HCT116 (cell line): ENCODE measurements at regions not wholly inside any gene's neighbourhood (a gene's known extent, or its start where the extent isn't known, plus 50 kb on each side); places are given as distances from the start of the nearest gene placed in this dataset.

Experiments used
- ATAC-seq: fragments of 200-7000 bp; cut with Tn5 transposase; 2 replicates; pipeline ENCODE4 v1.9.1; 2020; ENCODE audit warnings: mild to moderate bottlenecking, moderate library complexity
- BruUV-seq: library from RNA; stranded (reverse); fragments of 400-500 nt; replicated peaks from 2 replicates; lab custom pipeline; 2021; lab: Mats Ljungman, UMichigan
- CTCF ChIA-PET: fragments of 300-600 bp; sonication (Branson Sonifier 250); formaldehyde crosslinking; loops from one replicate; lab custom pipeline; 2021; ENCODE audit warnings: antibody characterized with exemption; lab: Charles Lee
- POLR2A ChIA-PET: fragments of 300-600, 350-600 bp; sonication (Branson Sonifier 250); formaldehyde crosslinking; loops from one replicate; lab custom pipeline; 2021; ENCODE audit warnings: antibody characterized with exemption; lab: Charles Lee
- RAD21 ChIA-PET, 2 experiments: fragments of 300-600 bp; sonication (Branson Sonifier 250); formaldehyde crosslinking; loops; one replicate each; lab custom pipeline; 2023; ENCODE audit warnings: low total read pairs in 2 of 2; ENCODE audit not compliant: uncharacterized antibody in 2 of 2, unreplicated experiment in 2 of 2, low non-redundant PET in 1 of 2; lab: Charles Lee
- DNase-seq: peaks from one replicate; pipeline ENCODE4 v3.0.0-alpha.2; 2010; ENCODE audit warnings: low read depth, low spot score
- H2AFZ ChIP-seq: fragments of 200-600 bp; shearing (Covaris generic), sonication (generic); 2 replicates; pipeline ENCODE4 v1.6.1; 2017; ENCODE audit warnings: low read depth, mixed run types, mixed read lengths, antibody characterized with exemption, low read length; ENCODE audit not compliant: poor library complexity, severe bottlenecking
- H3K27ac ChIP-seq: 2 replicates; pipeline ENCODE4 v1.5.1; 2012; ENCODE audit warnings: low read depth, low read length
- H3K27me3 ChIP-seq: fragments of 200-600 bp; sonication (generic); 2 replicates; pipeline ENCODE4 v1.6.1; 2016; ENCODE audit warnings: mixed run types, low read length, mixed read lengths; ENCODE audit not compliant: insufficient read depth
- H3K36me3 ChIP-seq, 2 experiments: fragments of 200-500 bp in 1 of 2; fragments of 200-600 bp in 1 of 2; sonication (Bioruptor generic) in 1 of 2; sonication (generic) in 1 of 2; 2 replicates each; pipeline versions ENCODE4 v1.5.1 to v1.6.1; 2014 to 2016; ENCODE audit warnings: low read length in 2 of 2, inconsistent platforms in 1 of 2, mixed read lengths in 1 of 2, mixed run types in 1 of 2; ENCODE audit not compliant: insufficient read depth in 2 of 2, control insufficient read depth in 1 of 2
- H3K4me1 ChIP-seq, 2 experiments: fragments of 200-600 bp in 1 of 2; sonication (generic) in 1 of 2; 2 replicates each; pipeline versions ENCODE4 v1.5.1 to v1.6.1; 2012 to 2017; ENCODE audit warnings: low read length in 2 of 2, inconsistent platforms in 1 of 2, mild to moderate bottlenecking in 1 of 2, mixed read lengths in 1 of 2, mixed run types in 1 of 2, moderate library complexity in 1 of 2; ENCODE audit not compliant: insufficient read depth in 2 of 2, control insufficient read depth in 1 of 2
- H3K4me2 ChIP-seq: fragments of 200-600 bp; sonication (generic); 2 replicates; pipeline ENCODE4 v1.6.1; 2017; ENCODE audit warnings: mixed run types, low read length, mixed read lengths
- H3K4me3 ChIP-seq, 2 experiments: fragments of 200-600 bp in 1 of 2; sonication (generic) in 1 of 2; replicated peaks in 1 of 2; 2 replicates each; pipeline ENCODE4 v1.5.1; 2011 to 2016; ENCODE audit warnings: low read length in 2 of 2, control low read depth in 1 of 2, low read depth in 1 of 2, mild to moderate bottlenecking in 1 of 2, mixed read lengths in 1 of 2, mixed run types in 1 of 2
- H3K79me2 ChIP-seq: fragments of 200-600 bp; sonication (generic); 2 replicates; pipeline ENCODE4 v1.6.1; 2017; ENCODE audit warnings: mild to moderate bottlenecking, mixed run types, low read length, moderate library complexity, mixed read lengths; ENCODE audit not compliant: insufficient read depth
- H3K9ac ChIP-seq: fragments of 200-600 bp; sonication (generic); 2 replicates; pipeline ENCODE4 v1.6.1; 2016; ENCODE audit warnings: low read length, mixed read lengths
- H3K9me2 ChIP-seq: fragments of 200-600 bp; sonication (generic), shearing (Covaris generic); 2 replicates; pipeline ENCODE4 v1.6.1; 2017; ENCODE audit warnings: mixed run types, mild to moderate bottlenecking, moderate library complexity; ENCODE audit not compliant: insufficient read depth
- H3K9me3 ChIP-seq, 2 experiments: fragments of 200-500 bp in 1 of 2; fragments of 200-600 bp in 1 of 2; sonication (Bioruptor generic) in 1 of 2; sonication (generic) in 1 of 2; 2 replicates each; pipeline ENCODE4 v1.6.1; 2014 to 2017; ENCODE audit warnings: low read length in 2 of 2, mixed read lengths in 2 of 2, inconsistent platforms in 1 of 2, low read depth in 1 of 2, mild to moderate bottlenecking in 1 of 2, mixed run types in 1 of 2, moderate library complexity in 1 of 2; ENCODE audit not compliant: control insufficient read depth in 1 of 2, insufficient read depth in 1 of 2
- H4K20me1 ChIP-seq: fragments of 200-600 bp; sonication (generic), shearing (Covaris generic); 2 replicates; pipeline ENCODE4 v1.6.1; 2017; ENCODE audit warnings: mixed run types, mild to moderate bottlenecking, moderate library complexity; ENCODE audit not compliant: insufficient read depth
- CBX3 ChIP-seq: IDR thresholded peaks from 2 replicates; pipeline ENCODE4 v1.6.1; 2012; ENCODE audit warnings: low read depth
- POLR2A ChIP-seq: IDR thresholded peaks from 2 replicates; pipeline ENCODE4 v1.7.0; 2011; ENCODE audit warnings: borderline replicate concordance; ENCODE audit not compliant: insufficient read depth, insufficient read length; ENCODE audit errors: extremely low read depth
- POLR2AphosphoS5 ChIP-seq: IDR thresholded peaks from 2 replicates; pipeline ENCODE4 v1.6.1; 2011; ENCODE audit warnings: mild to moderate bottlenecking, low read depth, low read length, moderate library complexity
- RAD21 ChIP-seq: IDR thresholded peaks from 2 replicates; pipeline ENCODE4 v1.6.1; 2012; ENCODE audit warnings: low read depth, mild to moderate bottlenecking
- SRF ChIP-seq: IDR thresholded peaks from 2 replicates; pipeline ENCODE4 v1.6.1; 2012; ENCODE audit warnings: low read depth
- ZFX ChIP-seq: fragments of 450-650 bp; IDR thresholded peaks from 2 replicates; pipeline ENCODE4 v1.6.1; 2017
- intact Hi-C: fragments of 100-400 bp; cut with micrococcal nuclease; formaldehyde crosslinking; loops from 2 replicates; pipeline ENCODE4 v1.10.0; 2022
- TF ChIP-seq, protein P1 (sequence below): IDR thresholded peaks from 2 replicates; pipeline ENCODE4 v1.6.1; 2012
- TF ChIP-seq, protein P2 (sequence below): IDR thresholded peaks from 2 replicates; pipeline ENCODE4 v1.6.1; 2012; ENCODE audit warnings: low read depth

- intact Hi-C loops: no loop called here
- BruUV-seq: no TSS peak
- CTCF ChIA-PET: no interaction called here
These were observed 976.7 kb downstream of the MCTP2 start for GRCh38 chr15:95208071-95208470.

More at GRCh38 chr15:95208071-95208470, 976.7 kb downstream of the MCTP2 start:
- no peak overlapping the region for H3K9ac ChIP-seq
- H3K9me2 ChIP-seq: no peaks in the 10 kb centered on the region
- H3K4me2 ChIP-seq: no peak overlapping the region
- ATAC-seq (no peak), DNase-seq (no peak)
- RAD21 ChIA-PET: no interaction called here
- H2AFZ ChIP-seq: no peak overlapping the region
- no peak overlapping the region for H3K4me3 ChIP-seq
- no peaks in the 10 kb centered on the region for H4K20me1 ChIP-seq
- TF ChIP-seq, protein P1, sequence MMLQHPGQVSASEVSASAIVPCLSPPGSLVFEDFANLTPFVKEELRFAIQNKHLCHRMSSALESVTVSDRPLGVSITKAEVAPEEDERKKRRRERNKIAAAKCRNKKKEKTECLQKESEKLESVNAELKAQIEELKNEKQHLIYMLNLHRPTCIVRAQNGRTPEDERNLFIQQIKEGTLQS: no peak
- TF ChIP-seq SRF (no peak), RAD21 (no peak), POLR2A (no peak), CBX3 (no peak), ZFX (no peak), POLR2AphosphoS5 (no peak)
- TF ChIP-seq, protein P2, sequence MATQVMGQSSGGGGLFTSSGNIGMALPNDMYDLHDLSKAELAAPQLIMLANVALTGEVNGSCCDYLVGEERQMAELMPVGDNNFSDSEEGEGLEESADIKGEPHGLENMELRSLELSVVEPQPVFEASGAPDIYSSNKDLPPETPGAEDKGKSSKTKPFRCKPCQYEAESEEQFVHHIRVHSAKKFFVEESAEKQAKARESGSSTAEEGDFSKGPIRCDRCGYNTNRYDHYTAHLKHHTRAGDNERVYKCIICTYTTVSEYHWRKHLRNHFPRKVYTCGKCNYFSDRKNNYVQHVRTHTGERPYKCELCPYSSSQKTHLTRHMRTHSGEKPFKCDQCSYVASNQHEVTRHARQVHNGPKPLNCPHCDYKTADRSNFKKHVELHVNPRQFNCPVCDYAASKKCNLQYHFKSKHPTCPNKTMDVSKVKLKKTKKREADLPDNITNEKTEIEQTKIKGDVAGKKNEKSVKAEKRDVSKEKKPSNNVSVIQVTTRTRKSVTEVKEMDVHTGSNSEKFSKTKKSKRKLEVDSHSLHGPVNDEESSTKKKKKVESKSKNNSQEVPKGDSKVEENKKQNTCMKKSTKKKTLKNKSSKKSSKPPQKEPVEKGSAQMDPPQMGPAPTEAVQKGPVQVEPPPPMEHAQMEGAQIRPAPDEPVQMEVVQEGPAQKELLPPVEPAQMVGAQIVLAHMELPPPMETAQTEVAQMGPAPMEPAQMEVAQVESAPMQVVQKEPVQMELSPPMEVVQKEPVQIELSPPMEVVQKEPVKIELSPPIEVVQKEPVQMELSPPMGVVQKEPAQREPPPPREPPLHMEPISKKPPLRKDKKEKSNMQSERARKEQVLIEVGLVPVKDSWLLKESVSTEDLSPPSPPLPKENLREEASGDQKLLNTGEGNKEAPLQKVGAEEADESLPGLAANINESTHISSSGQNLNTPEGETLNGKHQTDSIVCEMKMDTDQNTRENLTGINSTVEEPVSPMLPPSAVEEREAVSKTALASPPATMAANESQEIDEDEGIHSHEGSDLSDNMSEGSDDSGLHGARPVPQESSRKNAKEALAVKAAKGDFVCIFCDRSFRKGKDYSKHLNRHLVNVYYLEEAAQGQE: no peak
- no peaks in the 10 kb centered on the region for H3K4me1 ChIP-seq
- H3K79me2 ChIP-seq: no peaks in the 10 kb centered on the region
- POLR2A ChIA-PET: no interaction called here
- H3K27ac ChIP-seq: no peak overlapping the region
- no peaks in the 10 kb centered on the region for H3K9me3 ChIP-seq
- no peaks in the 10 kb centered on the region for H3K27me3 ChIP-seq
- H3K36me3 ChIP-seq: no peaks in the 10 kb centered on the region
